Upper lobe of right lung (tissue), 1 donor: ENCODE measurements at regions not wholly inside any gene's neighbourhood (a gene's known extent, or its start where the extent isn't known, plus 50 kb on each side); places are given as distances from the start of the nearest gene placed in this dataset.

Source experiments
- ATAC-seq: fragments of 200-7000 bp; cut with Tn5 transposase; one replicate; pipeline ENCODE4 v1.9.1; 2020; ENCODE audit warnings: mild to moderate bottlenecking, moderate library complexity
- DNase-seq: peaks from one replicate; pipeline ENCODE4 v3.0.0-alpha.2; 2020
- H3K27ac ChIP-seq: fragments of 200-600 bp; one replicate; pipeline ENCODE4 v1.8.0; 2022
- H3K27me3 ChIP-seq: fragments of 200-600 bp; one replicate; pipeline ENCODE4 v1.8.0; 2022; ENCODE audit warnings: mild to moderate bottlenecking
- H3K36me3 ChIP-seq: fragments of 200-600 bp; one replicate; pipeline ENCODE4 v1.8.0; 2022
- H3K4me1 ChIP-seq: fragments of 200-600 bp; one replicate; pipeline ENCODE4 v1.8.0; 2022
- H3K4me3 ChIP-seq: fragments of 200-600 bp; one replicate; pipeline ENCODE4 v1.8.0; 2022; ENCODE audit warnings: mild to moderate bottlenecking
- H3K9me3 ChIP-seq: fragments of 200-600 bp; one replicate; pipeline ENCODE4 v1.8.0; 2022
- CTCF ChIP-seq: fragments of 200-600 bp; IDR thresholded peaks from one replicate; pipeline ENCODE4 v1.8.0; 2022; ENCODE audit warnings: antibody characterized with exemption
- intact Hi-C: fragments of 100-400 bp; cut with DNase I; formaldehyde crosslinking; loops from one replicate; pipeline ENCODE4 v1.11.0; 2022
- donor health status: DM: no; HTN: yes; CAD: no; lungs with severe emphysema.

- intact Hi-C loops, result no loop called here
- no peak for DNase-seq
- H3K9me3 ChIP-seq, result no peaks in the 10 kb centered on the region
- H3K27ac ChIP-seq, result no peak overlapping the region
- ATAC-seq, result no peak
- no peaks in the 10 kb centered on the region for H3K4me1 ChIP-seq
- no peaks in the 10 kb centered on the region for H3K36me3 ChIP-seq
- no peaks in the 10 kb centered on the region for H3K27me3 ChIP-seq
- H3K4me3 ChIP-seq, result no peak overlapping the region
- TF ChIP-seq CTCF, result no peak
Measured at GRCh38 chrX:113353134-113353533, 512.5 kb upstream of the AMOT start.

GRCh38 chrX:113330416-113330815 is 489.8 kb upstream of the AMOT start:
- ATAC-seq (no peak), DNase-seq (no peak)
- Histone ChIP-seq H3K36me3 (no peaks in the 10 kb centered on the region), H3K27ac (no peak overlapping the region), H3K9me3 (no peaks in the 10 kb centered on the region), H3K4me3 (no peak overlapping the region), H3K27me3 (no peaks in the 10 kb centered on the region), H3K4me1 (no peaks in the 10 kb centered on the region)
- intact Hi-C loops, result no loop called here
- TF ChIP-seq CTCF, result no peak

- H3K9me3 ChIP-seq, result no peaks in the 10 kb centered on the region
- H3K27ac ChIP-seq, result no peak overlapping the region
- no peaks in the 10 kb centered on the region for H3K36me3 ChIP-seq
- no peak for TF ChIP-seq CTCF
- H3K4me3 ChIP-seq, result no peak overlapping the region
- no peak for DNase-seq
- H3K4me1 ChIP-seq, result no peaks in the 10 kb centered on the region
- intact Hi-C loops, result no loop called here
- no peak for ATAC-seq
- H3K27me3 ChIP-seq, result no peaks in the 10 kb centered on the region
Measured at GRCh38 chrX:113315927-113316326, 475.3 kb upstream of the AMOT start.

- Histone ChIP-seq H3K9me3 (no peaks in the 10 kb centered on the region), H3K4me1 (no peaks in the 10 kb centered on the region), H3K27ac (no peak overlapping the region), H3K36me3 (no peaks in the 10 kb centered on the region), H3K27me3 (no peaks in the 10 kb centered on the region), H3K4me3 (no peak overlapping the region)
- no peak for ATAC-seq
- intact Hi-C loops, result no loop called here
- TF ChIP-seq CTCF, result no peak
- DNase-seq, result no peak
Measured at GRCh38 chrX:113305496-113305895, 464.9 kb upstream of the AMOT start.

GRCh38 chrX:113300580-113300979 is 459.9 kb upstream of the AMOT start:
- intact Hi-C loops, result no loop called here

More at GRCh38 chrX:113300580-113300979, 459.9 kb upstream of the AMOT start:
- no peaks in the 10 kb centered on the region for H3K4me1 ChIP-seq
- H3K4me3 ChIP-seq, result no peak overlapping the region
- DNase-seq (no peak), ATAC-seq (no peak)
- no peak overlapping the region for H3K27ac ChIP-seq
- no peaks in the 10 kb centered on the region for H3K27me3 ChIP-seq
- no peaks in the 10 kb centered on the region for H3K9me3 ChIP-seq
- H3K36me3 ChIP-seq, result no peaks in the 10 kb centered on the region
- no peak for TF ChIP-seq CTCF
